Panc1 (cell line): ENCODE measurements at regions not wholly inside any gene's neighbourhood (a gene's known extent, or its start where the extent isn't known, plus 50 kb on each side); places are given as distances from the start of the nearest gene placed in this dataset.
"Not testable (repeated sequence)": the region's sequence is repeated elsewhere in the genome, so short reads cannot be mapped to it uniquely, and the experiment has no call there.

Experiments
- ATAC-seq: fragments of 200-7000 bp; cut with Tn5 transposase; 2 replicates; pipeline ENCODE4 v1.9.1; 2020; ENCODE audit warnings: mild to moderate bottlenecking, moderate library complexity
- BruUV-seq: library from RNA; stranded (reverse); fragments of 400-500 nt; replicated peaks from 2 replicates; lab custom pipeline; 2021; lab: Mats Ljungman, UMichigan
- CTCF ChIA-PET: fragments of 300-600 bp; sonication (Branson Sonifier 250); formaldehyde crosslinking; loops from one replicate; lab custom pipeline; 2022; ENCODE audit warnings: antibody characterized with exemption; lab: Charles Lee
- POLR2A ChIA-PET: fragments of 300-600 bp; sonication (Branson Sonifier 250); formaldehyde crosslinking; loops from one replicate; lab custom pipeline; 2022; ENCODE audit warnings: antibody characterized with exemption; lab: Charles Lee
- DNase-seq: peaks from one replicate; pipeline ENCODE4 v3.0.0-alpha.2; 2010; ENCODE audit warnings: low read depth, low spot score
- H3K27ac ChIP-seq: 2 replicates; pipeline ENCODE4 v1.5.1; 2011; ENCODE audit warnings: mild to moderate bottlenecking, low read length, inconsistent platforms
- H3K27me3 ChIP-seq: fragments of 200-500 bp; sonication (Bioruptor generic); 2 replicates; pipeline ENCODE4 v1.6.0; 2014; ENCODE audit warnings: low read length, inconsistent platforms; ENCODE audit not compliant: control insufficient read depth, insufficient read depth
- H3K36me3 ChIP-seq: fragments of 200-500 bp; sonication (Bioruptor generic); 2 replicates; pipeline ENCODE4 v1.5.1; 2014; ENCODE audit warnings: inconsistent platforms, mild to moderate bottlenecking, low read length, moderate library complexity; ENCODE audit not compliant: control insufficient read depth, insufficient read depth
- H3K4me1 ChIP-seq: 2 replicates; pipeline ENCODE4 v1.5.1; 2011; ENCODE audit warnings: inconsistent platforms, mild to moderate bottlenecking, low read length, moderate library complexity; ENCODE audit not compliant: control insufficient read depth, insufficient read depth
- H3K4me3 ChIP-seq, 2 experiments: 2 replicates each; pipeline ENCODE4 v1.5.1; 2011 to 2012; ENCODE audit warnings: low read depth in 2 of 2, low read length in 2 of 2, mild to moderate bottlenecking in 2 of 2, inconsistent platforms in 1 of 2, moderate library complexity in 1 of 2
- H3K9me3 ChIP-seq: fragments of 200-500 bp; sonication (Bioruptor generic); 2 replicates; pipeline ENCODE4 v1.5.1; 2014; ENCODE audit warnings: low read depth, mild to moderate bottlenecking, inconsistent platforms, low read length, moderate library complexity; ENCODE audit not compliant: control insufficient read depth, insufficient read depth
- CTCF ChIP-seq: fragments of 450-650 bp; IDR thresholded peaks from 2 replicates; pipeline ENCODE4 v1.5.1; 2017; ENCODE audit warnings: mild to moderate bottlenecking
- POLR2AphosphoS5 ChIP-seq: IDR thresholded peaks from 2 replicates; pipeline ENCODE4 v1.6.1; 2012; ENCODE audit warnings: mild to moderate bottlenecking, low read depth, low read length, moderate library complexity
- REST ChIP-seq, 2 experiments: IDR thresholded peaks; 2 replicates each; pipeline ENCODE4 v1.6.1; 2011 to 2012; ENCODE audit warnings: low read depth in 2 of 2, control low read depth in 1 of 2, low read length in 1 of 2, mild to moderate bottlenecking in 1 of 2, moderate library complexity in 1 of 2; ENCODE audit not compliant: insufficient read depth in 1 of 2
- SIN3A ChIP-seq: IDR thresholded peaks from 2 replicates; pipeline ENCODE4 v1.6.1; 2012; ENCODE audit warnings: low read depth, mild to moderate bottlenecking, low read length, moderate library complexity, borderline replicate concordance; ENCODE audit not compliant: insufficient read depth
- TCF7L2 ChIP-seq: IDR thresholded peaks from 2 replicates; pipeline ENCODE4 v1.6.1; 2011; ENCODE audit warnings: mild to moderate bottlenecking, low read depth, low read length, inconsistent platforms
- in situ Hi-C: cut with HindIII; loops from 2 replicates; pipeline ENCODE4 v1.10.0; 2016; ENCODE audit warnings: low sequenced_read_pairs, low pct_unique_long_range_greater_than_20kb
- intact Hi-C: fragments of 100-400 bp; cut with micrococcal nuclease; formaldehyde crosslinking; loops from one replicate; pipeline ENCODE4 v1.10.0; 2022; ENCODE audit not compliant: unreplicated experiment

- H3K36me3 ChIP-seq: no peaks in the 10 kb centered on the region
- CTCF ChIA-PET: interaction anchor here (0.8 kb wide), 1 partner anchor 65 kb away, joined by 3 read pairs; no protein-coding TSS in a partner anchor
- no peak overlapping the region for H3K4me3 ChIP-seq
- H3K9me3 ChIP-seq: no peaks in the 10 kb centered on the region
- in situ Hi-C loops: no loop called here
- POLR2A ChIA-PET: interaction anchor here (0.6 kb wide), 1 partner anchor 1936 kb away, joined by 3 read pairs; no protein-coding TSS in a partner anchor
- intact Hi-C loops: no loop called here
- no peak for TF ChIP-seq TCF7L2
- no peak for TF ChIP-seq CTCF
- TF ChIP-seq SIN3A: no peak
- TF ChIP-seq REST (IDR thresholded peaks at IDR 0.05; ENCODE audit: insufficient read depth in 1 of 2, low read depth in 2 of 2, low read length in 1 of 2): no peak
- TF ChIP-seq POLR2AphosphoS5: no peak
- H3K4me1 ChIP-seq: no peaks in the 10 kb centered on the region
- no peaks in the 10 kb centered on the region for H3K27me3 ChIP-seq
- DNase-seq (no peak), ATAC-seq (no peak)
- no peak overlapping the region for H3K27ac ChIP-seq
- no TSS peak for BruUV-seq
These were observed 483.4 kb upstream of the NUDT12 start for GRCh38 chr5:104045987-104046386.

GRCh38 chr5:104039871-104040270, 477.3 kb upstream of the NUDT12 start:
- ATAC-seq: not testable (repeated sequence)

GRCh38 chr5:104037136-104037535, 474.5 kb upstream of the NUDT12 start:
- intact Hi-C loops, H3K27ac ChIP-seq, H3K4me1 ChIP-seq, CTCF ChIA-PET, H3K27me3 ChIP-seq, ATAC-seq, H3K4me3 ChIP-seq, BruUV-seq, H3K36me3 ChIP-seq, DNase-seq, POLR2A ChIA-PET, in situ Hi-C loops, H3K9me3 ChIP-seq: not testable (repeated sequence)

More at GRCh38 chr5:104039871-104040270, 477.3 kb upstream of the NUDT12 start:
- H3K36me3 ChIP-seq, DNase-seq, intact Hi-C loops, H3K27ac ChIP-seq, CTCF ChIA-PET, H3K4me1 ChIP-seq, POLR2A ChIA-PET, in situ Hi-C loops, BruUV-seq, H3K27me3 ChIP-seq, H3K9me3 ChIP-seq, H3K4me3 ChIP-seq: not testable (repeated sequence)

- ATAC-seq, CTCF ChIA-PET, H3K27ac ChIP-seq, in situ Hi-C loops, DNase-seq, H3K27me3 ChIP-seq, H3K4me1 ChIP-seq, POLR2A ChIA-PET, intact Hi-C loops, BruUV-seq, H3K4me3 ChIP-seq, H3K9me3 ChIP-seq, H3K36me3 ChIP-seq: not testable (repeated sequence)
These were observed 470.6 kb upstream of the NUDT12 start for GRCh38 chr5:104033186-104033585.
